ENCODE measurements at regions not wholly inside any gene's neighbourhood (a gene's known extent, or its start where the extent isn't known, plus 50 kb on each side); places are given as distances from the start of the nearest gene placed in this dataset.

DNA sequence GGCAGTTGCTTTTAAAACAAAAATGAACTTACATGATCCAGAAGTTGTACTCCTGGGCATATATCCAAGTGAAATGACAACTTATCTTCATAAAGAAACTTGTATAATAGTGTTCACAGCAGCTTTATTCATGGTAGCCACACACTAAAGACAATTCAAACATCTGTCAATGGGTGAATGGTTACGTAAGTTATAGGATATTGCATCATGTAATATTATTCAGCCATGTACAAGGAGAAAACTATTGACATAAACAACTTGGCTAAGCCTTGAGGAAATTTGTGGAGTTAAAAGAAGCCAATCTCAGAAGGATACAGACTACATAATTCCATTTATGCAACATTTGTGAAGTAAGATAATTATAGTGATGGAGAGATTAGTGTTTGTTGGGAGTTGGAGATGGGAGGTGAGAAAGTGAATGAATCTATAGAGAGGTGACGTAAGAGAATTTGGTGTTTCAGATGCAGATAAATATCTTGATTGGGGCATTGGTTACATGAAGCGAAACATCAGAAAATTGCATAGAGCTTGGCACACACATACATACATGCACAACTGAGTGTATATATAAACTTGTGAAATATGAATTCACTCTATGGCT is 49.9 kb upstream of the GRIK1 start:
- no peak for TF ChIP-seq CTCF (conservative IDR thresholded peaks at IDR 0.05; ENCODE audit: low read length)
- no peak for TF ChIP-seq EZH2phosphoT487 (IDR thresholded peaks at IDR 0.05; ENCODE audit: borderline replicate concordance, low read depth, low read length)
